HL-60 (cell line): ENCODE measurements at regions not wholly inside any gene's neighbourhood (a gene's known extent, or its start where the extent isn't known, plus 50 kb on each side); places are given as distances from the start of the nearest gene placed in this dataset.
"Not testable (repeated sequence)": the region's sequence is repeated elsewhere in the genome, so short reads cannot be mapped to it uniquely, and the experiment has no call there.

Source experiments
- DNase-seq, 2 experiments: peaks; one replicate each; pipeline ENCODE4 v3.0.0-alpha.2; 2010 to 2020; ENCODE audit warnings: low read depth in 1 of 2, low spot score in 1 of 2
- H3K27ac ChIP-seq: fragments of 250-450 bp; sonication (Bioruptor Pico); replicated peaks from 2 replicates; pipeline ENCODE4 v1.5.1; 2020; ENCODE audit warnings: mild to moderate bottlenecking, moderate library complexity
- H3K27me3 ChIP-seq: fragments of 250-450 bp; sonication (Bioruptor Pico); 2 replicates; pipeline ENCODE4 v1.5.1; 2021; ENCODE audit warnings: mild to moderate bottlenecking, moderate library complexity; ENCODE audit not compliant: insufficient read depth, poor library complexity, severe bottlenecking
- H3K4me3 ChIP-seq: replicated peaks from 2 replicates; pipeline ENCODE4 v1.5.1; 2011; ENCODE audit warnings: mild to moderate bottlenecking, control low read depth, low read length; ENCODE audit not compliant: insufficient read depth
- CTCF ChIP-seq: IDR thresholded peaks from one replicate; pipeline ENCODE4 v1.5.1; 2011; ENCODE audit warnings: low read length, control low read depth, inconsistent platforms; ENCODE audit not compliant: insufficient read depth
- GABPA ChIP-seq: IDR thresholded peaks from 2 replicates; pipeline ENCODE4 v1.6.1; 2012; ENCODE audit warnings: low read depth
- POLR2AphosphoS5 ChIP-seq: IDR thresholded peaks from 2 replicates; pipeline ENCODE4 v1.6.1; 2012; ENCODE audit warnings: low read depth
- REST ChIP-seq: IDR thresholded peaks from 2 replicates; pipeline ENCODE4 v1.6.1; 2012; ENCODE audit warnings: low read depth; ENCODE audit not compliant: insufficient replicate concordance
- SPI1 ChIP-seq: IDR thresholded peaks from 2 replicates; pipeline ENCODE4 v1.6.1; 2012; ENCODE audit warnings: low read depth, mild to moderate bottlenecking, borderline replicate concordance

- TF ChIP-seq SPI1 = no peak
- no peak for TF ChIP-seq GABPA
- no peak for TF ChIP-seq POLR2AphosphoS5
- TF ChIP-seq REST = no peak
- TF ChIP-seq CTCF = no peak
- H3K4me3 ChIP-seq = no peak overlapping the region
- DNase-seq = no peak
- H3K27ac ChIP-seq = no peak overlapping the region
- no peaks in the 10 kb centered on the region for H3K27me3 ChIP-seq
These were observed 74.0 kb upstream of the ITGB1 start for GRCh38 chr10:33031815-33032653.

GRCh38 chr10:33031171-33031570, 73.1 kb upstream of the ITGB1 start:
- Histone ChIP-seq H3K27me3 (no peaks in the 10 kb centered on the region), H3K4me3 (no peak overlapping the region), H3K27ac (no peak overlapping the region)
- TF ChIP-seq SPI1 = no peak
- no peak for TF ChIP-seq REST
- no peak for DNase-seq

GRCh38 chr10:33028515-33028914, 70.5 kb upstream of the ITGB1 start:
- H3K4me3 ChIP-seq, H3K27me3 ChIP-seq, DNase-seq, H3K27ac ChIP-seq: not testable (repeated sequence)

- no peak for DNase-seq
- H3K4me3 ChIP-seq = no peak overlapping the region
- TF ChIP-seq POLR2AphosphoS5 (no peak), REST (no peak), GABPA (no peak), SPI1 (no peak), CTCF (no peak)
These were observed 69.1 kb upstream of the ITGB1 start for GRCh38 chr10:33027088-33027487.

More at GRCh38 chr10:33027088-33027487, 69.1 kb upstream of the ITGB1 start:
- no peaks in the 10 kb centered on the region for H3K27me3 ChIP-seq
- no peak overlapping the region for H3K27ac ChIP-seq
